Stimulated activated CD4-positive, alpha-beta T cell treated with anti-CD3 and anti-CD28 coated beads, Interleukin-12 subunit alpha, Interleukin-12 subunit beta, amount 100 ng/mL, for 48 hours (primary cell): ENCODE measurements at regions not wholly inside any gene's neighbourhood (a gene's known extent, or its start where the extent isn't known, plus 50 kb on each side); places are given as distances from the start of the nearest gene placed in this dataset.
A peak's percentile ranks its signal among the peaks of the same experiment; 100 is the strongest.

Experiments used
- DNase-seq, 3 donors: peaks; one replicate each; pipeline ENCODE4 v3.0.0-alpha.2; 2020; ENCODE audit warnings: low read depth in 2 of 3, low spot score in 1 of 3

DNA sequence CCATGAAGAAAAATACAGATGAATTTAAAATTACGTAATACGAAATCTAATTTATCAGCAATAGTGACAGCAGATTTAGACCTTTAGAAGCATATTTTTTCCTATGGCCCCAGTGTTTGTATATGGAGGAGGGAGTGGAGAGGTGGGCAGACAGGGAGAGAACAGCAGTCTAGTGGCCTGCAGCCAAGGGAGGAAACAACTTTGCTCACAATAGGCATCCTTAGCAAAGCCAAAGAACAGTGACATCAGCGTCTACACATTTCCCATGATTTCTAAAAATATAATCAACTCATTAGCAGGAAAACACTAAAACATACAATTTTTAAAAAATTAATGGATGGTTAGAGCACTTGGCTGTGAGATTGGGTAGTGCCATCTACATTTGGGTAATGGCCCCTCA lies 622.6 kb upstream of the ATP2B1 start:
- DNase-seq, result no peak

DNA sequence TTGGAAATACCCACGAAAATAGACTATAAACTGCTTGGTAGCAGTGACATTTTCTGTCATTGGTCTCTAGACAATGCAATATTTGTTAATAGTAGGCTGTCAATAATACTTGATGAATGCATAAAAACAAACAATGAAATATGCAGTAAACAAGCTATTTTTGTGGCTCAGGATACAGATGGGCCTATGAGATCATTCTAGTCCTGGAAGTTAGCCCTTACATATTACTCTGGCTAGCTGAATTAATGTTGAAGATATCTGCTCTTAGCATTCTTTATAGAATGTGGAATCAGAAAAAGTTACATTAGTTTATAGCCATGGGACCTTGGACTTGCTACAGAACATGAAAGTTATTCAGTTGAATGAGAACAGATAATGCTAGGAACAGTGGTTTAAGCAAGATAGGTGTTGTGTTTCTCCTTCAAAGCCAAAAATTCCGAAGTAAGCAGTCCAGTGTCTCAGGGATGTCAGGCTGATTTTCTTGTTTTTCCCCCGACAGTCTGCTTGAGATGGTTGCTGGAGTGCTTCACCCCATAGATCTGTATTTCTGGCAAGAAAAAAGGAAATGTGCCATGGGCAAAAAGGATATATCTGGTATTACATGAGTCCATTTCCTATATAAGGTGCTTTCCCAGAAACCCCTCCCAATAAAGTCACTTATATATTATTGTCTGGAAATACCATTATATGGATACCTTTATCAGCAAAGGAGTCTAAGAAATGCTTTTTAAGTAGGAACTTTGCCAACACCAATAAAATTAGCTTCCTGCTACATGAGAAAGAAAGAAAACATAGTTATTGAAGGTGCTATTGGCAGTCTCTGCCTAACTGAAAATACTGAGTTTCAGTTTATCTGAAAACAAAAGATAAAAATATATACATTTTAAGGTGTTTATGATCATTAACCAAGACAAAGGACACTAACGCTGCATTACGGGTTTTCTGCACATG lies 619.4 kb upstream of the ATP2B1 start:
- DNase-seq, result no peak

DNA sequence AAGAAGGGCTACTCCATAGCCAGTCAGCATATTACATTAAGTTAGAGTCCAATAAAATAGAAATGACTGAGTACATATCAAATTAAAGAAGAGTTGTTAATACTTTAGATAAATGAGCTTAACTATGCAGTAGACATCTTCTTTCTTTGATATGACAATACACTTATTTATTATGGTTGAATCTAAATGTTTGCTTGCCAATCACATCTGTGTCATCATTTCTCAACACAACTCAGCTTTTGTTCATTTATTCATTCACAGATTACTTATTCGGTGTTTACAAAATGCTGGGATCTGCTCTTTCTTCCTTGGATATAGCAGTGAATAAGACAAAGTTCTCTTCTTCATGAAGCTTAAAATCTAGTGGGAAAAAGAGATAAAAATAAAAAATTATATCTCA lies 614.6 kb upstream of the ATP2B1 start:
- DNase-seq, result no peak

DNA sequence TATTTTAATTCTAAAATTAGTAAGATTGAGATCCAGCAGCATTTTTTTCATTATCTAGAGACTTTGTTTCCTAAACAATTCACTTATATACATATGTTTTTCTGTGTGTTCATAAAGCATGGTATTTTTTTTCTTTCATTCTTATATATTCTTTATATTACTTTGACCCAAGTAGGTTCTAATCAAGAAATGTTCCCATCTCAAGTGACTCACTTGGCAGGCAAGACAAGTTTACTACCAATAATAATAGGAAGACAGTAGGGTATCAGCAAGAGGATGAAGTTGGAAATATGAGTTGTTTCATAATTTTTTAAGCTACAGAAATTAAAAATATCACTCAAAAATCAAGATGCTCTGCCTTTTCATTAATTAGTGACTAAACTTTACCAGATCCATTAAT lies 613.4 kb upstream of the ATP2B1 start:
- DNase-seq, result no peak

DNA sequence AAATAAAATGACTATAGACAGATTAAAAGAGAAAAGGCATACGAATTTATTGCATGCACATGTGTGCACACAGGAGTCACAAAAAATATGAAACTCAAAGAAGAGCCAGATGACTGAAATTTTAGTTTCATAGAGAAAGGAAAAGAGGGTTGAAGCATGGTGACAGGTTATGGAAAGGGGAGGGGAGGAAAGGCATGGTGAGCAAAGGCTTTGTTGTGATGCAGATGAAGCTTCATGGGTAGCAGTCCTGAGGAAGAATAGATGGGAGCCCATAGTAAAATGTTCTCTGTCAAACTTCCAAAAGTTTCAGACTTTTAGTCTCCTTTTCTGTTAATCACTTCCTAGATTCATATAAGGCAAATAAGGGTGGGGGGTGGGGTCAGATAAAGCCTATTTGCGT lies 612.7 kb upstream of the ATP2B1 start:
- DNase-seq, result no peak

DNA sequence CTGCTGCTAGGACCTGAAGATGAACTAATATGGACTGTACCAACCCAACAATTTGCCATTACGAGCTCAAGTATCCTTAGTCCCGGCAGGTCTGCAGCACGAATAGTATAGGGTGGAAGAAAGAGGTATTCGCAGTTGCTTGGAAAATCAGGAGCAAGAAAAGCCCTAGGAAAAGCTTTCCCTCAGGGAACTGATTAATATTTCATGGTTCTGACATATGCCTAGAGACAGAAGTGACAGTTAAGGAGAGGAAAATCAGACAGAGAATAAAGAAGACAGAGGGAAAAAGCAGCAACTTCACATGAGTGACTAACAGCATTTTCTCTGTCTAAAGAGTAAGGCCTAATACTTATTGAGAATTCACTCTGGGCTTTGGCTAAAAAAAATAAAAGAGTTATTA lies 602.9 kb upstream of the ATP2B1 start:
- no peak for DNase-seq

DNA sequence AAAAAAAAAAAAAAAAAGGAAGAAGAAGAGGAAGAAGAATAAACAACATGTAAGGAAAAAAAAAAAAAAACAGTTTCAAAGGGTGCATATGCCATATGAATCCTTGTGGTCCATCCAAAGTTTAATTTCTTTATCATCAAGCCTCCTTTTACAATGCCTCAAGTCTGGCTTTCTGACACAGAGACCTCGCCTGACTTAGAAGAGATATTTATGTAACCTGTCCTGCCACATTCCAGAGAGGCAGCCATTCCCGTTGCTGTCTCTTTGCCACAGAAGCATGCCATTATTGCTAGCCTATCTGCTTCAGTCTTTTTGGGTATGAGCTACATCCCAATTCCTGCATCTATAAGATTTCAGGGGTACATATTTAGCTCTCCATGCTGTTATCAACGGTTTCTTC lies 596.7 kb upstream of the ATP2B1 start:
- no peak for DNase-seq

DNA sequence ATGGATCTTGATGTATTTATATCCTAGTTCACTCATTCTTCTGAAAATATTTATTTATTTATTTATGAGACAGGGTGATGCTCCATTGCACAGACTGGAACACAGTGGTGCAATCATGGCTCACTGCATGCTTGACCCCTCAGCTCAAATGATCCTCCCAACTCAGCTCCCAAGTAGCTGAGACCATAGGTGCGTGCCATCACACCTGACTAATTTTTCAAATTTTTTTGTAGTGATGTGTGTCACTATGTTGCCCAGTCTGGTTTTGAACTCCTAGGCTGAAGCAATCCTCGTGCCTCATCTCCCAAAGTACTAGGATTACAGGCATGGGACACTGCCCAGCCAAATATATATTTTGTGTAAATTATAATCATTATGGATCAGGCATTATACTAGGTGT lies 595.6 kb upstream of the ATP2B1 start:
- no peak for DNase-seq

DNA sequence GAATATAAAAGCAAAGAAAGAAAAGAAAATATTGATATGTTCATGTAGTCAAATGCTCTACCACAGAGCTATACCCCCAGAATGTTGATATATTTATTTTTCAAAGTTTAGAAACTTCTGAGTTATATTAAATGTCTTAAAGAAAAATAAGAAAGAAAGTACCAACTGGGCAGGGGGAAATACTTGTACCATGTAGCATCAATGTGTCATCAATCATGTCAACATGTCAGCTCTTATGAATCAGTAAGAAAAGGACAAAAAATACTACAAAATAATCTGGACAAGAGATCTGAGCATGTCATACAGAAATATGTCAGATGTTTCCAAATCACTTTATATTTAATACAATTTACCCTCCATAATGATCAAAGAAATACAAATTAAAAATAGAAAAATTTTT lies 595.1 kb upstream of the ATP2B1 start:
- no peak for DNase-seq

DNA sequence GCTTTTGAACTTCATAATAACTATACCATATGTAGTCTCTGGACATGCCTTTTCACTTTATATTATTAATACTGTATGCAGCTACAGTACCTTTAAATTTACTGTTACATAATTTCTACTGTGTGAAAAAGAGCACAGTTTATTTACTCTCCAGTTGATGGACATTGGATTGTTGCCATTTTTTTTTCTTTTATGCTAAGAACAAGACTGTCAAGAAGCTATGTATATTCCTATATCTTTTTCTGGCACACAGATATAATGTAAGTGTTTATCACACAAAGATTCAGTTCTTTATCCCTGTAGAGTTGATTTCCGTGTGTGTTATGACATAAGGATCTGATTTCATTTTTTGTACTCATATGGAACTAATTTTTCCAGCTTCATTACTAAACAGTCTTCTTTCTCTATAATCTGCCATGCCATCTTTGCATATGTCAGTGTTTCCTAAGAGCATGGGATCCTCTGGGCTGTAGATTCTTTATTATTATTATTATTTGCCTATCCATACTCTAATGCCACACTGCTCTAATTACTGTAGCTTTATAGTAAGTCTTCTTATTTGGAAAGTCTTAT lies 593.0 kb upstream of the ATP2B1 start:
- no peak for DNase-seq

DNA sequence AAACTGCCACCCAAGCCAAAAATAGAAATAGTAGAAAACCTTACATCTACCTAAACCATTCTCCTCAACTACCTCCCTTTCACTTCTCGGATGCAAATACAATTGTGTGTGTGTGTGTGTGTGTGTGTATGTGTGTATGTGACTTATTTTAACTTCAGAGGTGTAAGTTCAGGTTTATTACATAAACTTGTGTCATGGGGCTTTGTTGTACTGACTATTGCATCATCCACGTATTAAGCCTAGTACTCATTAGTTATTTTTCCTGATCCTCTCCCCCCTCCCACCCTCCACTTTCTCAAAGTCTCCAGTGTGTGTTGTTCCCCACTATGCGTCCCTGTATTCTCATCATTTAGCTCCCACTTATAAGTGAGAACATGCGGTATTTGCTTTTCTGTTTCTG lies 592.5 kb upstream of the ATP2B1 start:
- no peak for DNase-seq

DNA sequence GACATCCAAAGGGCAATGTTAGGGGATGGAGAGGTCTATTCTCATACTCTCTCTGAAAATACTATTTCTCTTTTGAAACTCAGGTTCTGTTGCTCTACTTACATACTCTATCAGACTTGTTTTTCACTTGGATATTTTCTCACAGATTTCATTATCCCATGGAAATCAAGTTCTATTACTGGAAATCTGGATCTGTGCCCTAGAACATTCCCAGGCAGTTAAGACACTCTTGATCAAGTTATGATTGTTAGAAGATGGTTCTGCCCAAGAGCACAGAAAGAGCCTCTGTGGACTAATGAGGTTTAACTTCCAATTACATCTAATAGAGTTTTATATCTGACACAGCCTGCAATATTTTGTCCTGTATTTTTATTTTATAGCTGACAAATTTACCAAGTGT lies 591.0 kb upstream of the ATP2B1 start:
- DNase-seq, result no peak

DNA sequence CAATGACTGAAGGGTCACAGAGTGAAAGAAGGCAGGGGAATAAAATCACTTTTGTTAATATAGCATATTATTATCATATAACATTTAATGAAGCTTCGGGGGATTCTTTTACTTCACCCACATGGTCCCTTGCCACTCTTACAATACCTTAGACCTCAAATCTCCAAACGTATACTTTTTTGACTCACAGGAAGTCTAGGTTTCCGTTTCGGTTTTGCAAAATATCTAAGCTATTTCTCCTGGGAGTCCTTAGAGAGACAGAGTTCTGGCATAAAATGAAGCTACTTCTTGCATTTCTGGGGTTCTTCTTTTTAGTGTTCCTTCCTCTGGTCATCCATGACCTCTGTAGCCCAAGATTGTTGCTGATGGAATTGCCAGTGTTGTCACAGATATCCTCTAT lies 590.5 kb upstream of the ATP2B1 start:
- no peak for DNase-seq

DNA sequence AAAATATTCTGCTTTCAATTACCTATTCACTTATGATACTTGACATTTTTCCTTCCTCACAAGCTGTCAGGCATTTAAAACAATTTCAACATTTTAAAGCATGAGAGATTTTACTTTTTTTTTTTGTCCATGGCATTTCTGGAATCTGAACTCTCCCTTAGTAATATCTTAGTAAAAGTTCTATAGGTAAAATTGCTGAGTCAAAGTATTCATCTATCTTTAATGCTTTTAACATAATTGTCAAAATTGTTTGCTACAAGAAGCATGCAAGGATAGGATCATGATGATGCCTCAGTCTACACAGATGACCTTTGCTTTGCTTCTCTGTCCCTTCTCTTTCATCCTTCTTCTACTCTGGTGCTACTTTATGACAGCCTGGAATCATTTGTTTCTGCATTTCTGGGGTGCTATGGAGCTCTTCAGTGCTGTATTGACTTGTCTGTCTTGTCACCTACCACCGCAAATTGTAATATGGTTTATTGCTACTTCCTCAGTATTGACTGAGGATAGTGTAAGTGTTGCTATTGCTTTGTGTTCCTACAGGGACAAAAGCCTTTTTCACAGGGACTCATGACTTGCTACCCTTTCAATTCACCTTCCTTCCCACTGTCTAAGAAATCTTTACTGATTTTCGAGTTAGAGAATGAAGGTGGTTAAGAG lies 589.8 kb upstream of the ATP2B1 start:
- no peak for DNase-seq

DNA sequence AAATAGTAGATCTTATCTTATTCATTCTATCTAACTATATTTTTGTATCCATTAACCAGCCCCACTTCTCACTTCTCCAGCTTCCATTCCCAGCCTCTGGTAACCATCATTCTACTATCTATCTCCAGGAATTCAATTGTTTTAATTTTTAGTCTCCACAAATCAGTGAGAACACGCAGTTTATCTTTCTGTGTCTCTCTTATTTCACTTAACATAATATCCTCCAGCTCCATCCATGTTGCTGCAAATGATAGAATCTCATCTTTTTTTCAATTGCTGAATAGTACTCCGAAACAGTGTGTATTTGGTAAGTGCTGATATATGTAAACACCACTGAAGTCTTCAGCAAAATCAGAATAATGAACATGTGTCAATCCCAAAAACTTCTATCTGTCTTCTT lies 587.2 kb upstream of the ATP2B1 start:
- DNase-seq, result no peak

DNA sequence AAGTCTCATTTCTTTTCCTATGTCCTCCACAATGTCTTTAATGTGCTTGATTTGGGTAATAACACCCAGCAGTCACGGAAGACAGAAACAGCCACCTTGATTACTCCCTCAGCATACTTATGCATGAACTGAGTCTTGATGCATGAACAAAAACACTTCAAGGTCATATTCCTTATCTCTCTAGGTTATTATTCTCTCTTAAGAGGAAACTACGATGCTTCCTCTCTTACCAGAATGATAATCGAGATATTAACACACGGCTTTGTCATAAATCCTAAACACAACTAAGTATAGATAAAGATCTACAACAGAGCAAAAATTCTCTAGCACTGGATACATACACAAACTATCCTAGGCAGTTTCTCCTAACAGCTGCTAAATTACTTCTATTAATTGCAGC lies 583.5 kb upstream of the ATP2B1 start:
- DNase-seq, result no peak

DNA sequence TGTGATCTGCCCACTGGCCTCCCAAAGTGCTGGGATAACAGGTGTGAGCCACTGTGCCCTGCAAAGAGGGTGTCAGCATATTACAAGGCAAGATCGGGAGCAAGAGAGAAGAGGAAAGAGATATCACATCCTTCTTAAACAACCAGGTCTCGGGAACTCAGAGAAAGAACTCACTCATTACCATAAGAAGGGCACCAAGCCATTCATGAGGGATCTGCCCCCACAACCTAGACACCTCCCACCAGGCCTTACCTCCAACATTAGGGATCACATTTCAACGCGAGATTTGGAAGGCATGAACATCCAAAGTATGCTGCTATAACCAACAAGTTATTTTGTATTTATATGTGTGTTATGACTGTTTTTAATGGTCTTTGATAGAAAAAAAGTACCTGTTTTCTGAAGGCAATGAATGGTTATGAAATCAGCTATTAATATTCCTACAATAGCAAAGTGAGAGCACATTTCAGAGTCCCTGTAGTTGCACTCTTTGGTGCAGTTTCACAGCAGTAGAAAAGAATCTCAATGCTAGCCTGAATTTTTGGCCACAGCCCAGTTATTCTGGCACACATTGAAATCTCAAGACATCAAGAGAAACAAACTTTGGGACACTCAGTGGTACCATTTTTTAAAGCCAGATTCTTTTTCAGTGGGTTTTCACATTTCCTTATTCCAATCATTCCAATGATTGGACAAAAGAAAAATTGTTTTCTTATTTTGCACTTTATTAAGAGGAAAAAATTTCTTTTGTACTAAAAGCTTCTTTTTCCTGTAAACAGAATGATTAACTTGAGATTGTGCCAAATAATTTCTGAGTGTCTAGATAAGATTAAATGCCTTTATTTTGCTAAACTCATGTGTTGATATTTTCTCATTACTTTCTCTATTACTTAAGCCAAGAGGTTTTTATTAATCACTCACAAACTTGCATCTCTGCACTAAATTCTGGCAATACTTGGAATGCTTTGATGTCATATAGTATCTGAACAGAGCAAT lies 582.6 kb upstream of the ATP2B1 start:
- DNase-seq, result no peak

DNA sequence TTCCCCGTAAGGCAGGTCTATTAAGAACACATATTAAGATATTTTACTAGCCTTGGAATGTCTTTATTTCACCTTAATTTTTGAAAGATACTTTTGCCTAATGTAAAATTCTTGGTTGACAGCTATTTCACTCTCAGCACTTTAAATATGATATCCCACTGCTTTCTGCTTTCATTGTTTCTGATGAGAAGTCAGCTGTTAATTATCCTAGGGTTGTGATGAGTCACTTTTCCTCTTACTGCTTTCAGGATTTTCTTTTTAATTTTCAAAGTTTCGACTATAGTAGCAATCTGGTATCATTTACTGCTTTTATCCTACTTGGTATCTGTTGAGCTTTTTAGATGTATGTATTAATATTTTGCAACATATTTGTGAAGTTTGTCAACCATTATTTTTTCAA lies 578.9 kb upstream of the ATP2B1 start:
- DNase-seq, result no peak

DNA sequence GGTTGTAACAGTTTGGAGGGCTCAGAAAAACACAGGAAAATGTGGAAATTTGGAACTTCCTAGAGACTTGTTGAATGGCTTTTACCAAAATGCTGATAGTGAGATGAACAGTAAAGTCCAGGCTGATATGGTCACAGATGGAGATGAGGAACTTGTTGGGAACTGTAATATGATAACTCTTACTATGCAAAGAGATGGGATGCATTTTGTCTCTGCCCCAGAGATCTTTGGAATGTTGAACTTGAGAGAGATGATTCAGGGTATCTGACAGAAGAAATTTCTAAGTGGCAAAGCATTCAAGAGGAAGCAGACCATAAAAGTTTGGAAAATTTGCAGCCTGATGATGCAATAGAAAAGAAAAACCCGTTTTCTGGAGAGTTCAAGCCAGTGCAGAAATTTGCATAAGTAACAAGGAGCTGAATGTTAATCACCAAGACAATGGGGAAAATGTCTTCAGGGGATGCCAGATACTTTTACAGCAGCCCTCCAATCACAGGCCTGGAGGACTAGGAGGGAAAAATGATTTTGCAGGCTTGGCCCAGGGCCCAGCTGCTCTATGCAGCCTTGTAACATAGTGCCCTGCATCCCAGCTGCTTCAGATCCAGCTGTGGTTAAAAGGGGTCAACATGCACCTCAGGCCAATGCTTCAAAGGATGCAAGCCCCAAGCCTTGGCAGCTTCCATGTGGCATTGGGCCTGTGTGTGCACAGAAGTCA lies 572.7 kb upstream of the ATP2B1 start:
- no peak for DNase-seq

DNA sequence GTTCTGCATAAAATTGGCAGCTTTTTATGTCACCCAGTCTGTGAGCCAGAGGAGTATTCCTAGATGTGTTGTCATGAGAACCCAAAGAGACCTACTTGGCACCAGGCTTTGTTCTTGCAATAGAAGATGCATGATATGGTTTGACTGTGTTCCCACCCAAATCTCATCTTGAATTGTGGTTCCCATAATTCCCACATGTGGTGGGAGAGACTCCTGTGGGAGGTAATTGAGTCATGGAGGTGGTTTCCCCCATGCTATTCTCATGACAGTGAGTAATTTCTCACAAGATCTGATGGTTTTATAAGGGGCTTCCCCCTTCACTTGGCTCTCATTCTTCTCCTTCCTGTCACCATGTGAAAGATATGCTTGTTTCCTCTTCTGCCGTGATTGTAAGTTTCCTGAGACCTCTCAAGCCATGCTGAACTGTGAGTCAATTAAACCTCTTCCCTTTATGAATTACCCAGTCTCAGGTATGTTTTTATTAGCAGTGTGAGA lies 572.0 kb upstream of the ATP2B1 start:
- peak in 2 of 3 donors; percentile 9 to 45 for DNase-seq
